K562 (cell line): ENCODE measurements at regions not wholly inside any gene's neighbourhood (a gene's known extent, or its start where the extent isn't known, plus 50 kb on each side); places are given as distances from the start of the nearest gene placed in this dataset.

Experiments used
- ATAC-seq: fragments of 200-7000 bp; cut with Tn5 transposase; 3 replicates; pipeline ENCODE4 v1.9.1; 2020; ENCODE audit warnings: moderate library complexity
- BruUV-seq: library from RNA; stranded (reverse); fragments of 400-500 nt; replicated peaks from 2 replicates; lab custom pipeline; 2021; lab: Mats Ljungman, UMichigan
- CTCF ChIA-PET: fragments of 300-600 bp; formaldehyde crosslinking; extraction: SDS; loops from one replicate; lab custom pipeline; 2021; ENCODE audit warnings: low intra/inter-chr PET ratio; lab: Yijun Ruan, JAX
- POLR2A ChIA-PET: fragments of 300-600, 350-650 bp; sonication (Branson Sonifier 250); formaldehyde crosslinking; extraction: SDS; loops from one replicate; lab custom pipeline; 2021; ENCODE audit warnings: antibody characterized with exemption, inconsistent platforms; lab: Yijun Ruan, JAX
- DNase-seq, 4 experiments: peaks; one replicate each; pipeline versions ENCODE4 v3.0.0 to v3.0.0-alpha.2; 2011 to 2018; ENCODE audit warnings: low spot score in 3 of 4, mixed read lengths in 3 of 4; ENCODE audit errors: extremely low read depth in 1 of 4
- FAIRE-seq: peaks from 2 replicates; lab custom pipeline; 2011; peaks lifted over from hg19 to GRCh38; lab: Jason Lieb, UNC
- H2AFZ ChIP-seq: 2 replicates; pipeline ENCODE4 v1.6.0; 2011; ENCODE audit warnings: low read depth, low read length, control low read depth, inconsistent platforms
- H3K27ac ChIP-seq: fragments of 200-600 bp; 3 replicates; pipeline ENCODE4 v1.8.0; 2011; ENCODE audit warnings: low read depth, mild to moderate bottlenecking, control low read depth, inconsistent platforms, low read length, moderate library complexity, mixed read lengths; ENCODE audit errors: extremely low read depth
- H3K27me3 ChIP-seq, 2 experiments: fragments of 300-600 bp in 1 of 2; 2 replicates in 1 of 2; 3 replicates in 1 of 2; pipeline versions ENCODE4 v1.6.0 to v1.8.0; 2011; ENCODE audit warnings: inconsistent platforms in 2 of 2, low read length in 2 of 2, mild to moderate bottlenecking in 1 of 2, mixed read lengths in 1 of 2, moderate library complexity in 1 of 2; ENCODE audit not compliant: control insufficient read depth in 2 of 2, insufficient read depth in 2 of 2
- H3K36me3 ChIP-seq: fragments of 300-600 bp; 3 replicates; pipeline ENCODE4 v1.8.0; 2011; ENCODE audit warnings: mild to moderate bottlenecking, low read length, inconsistent platforms; ENCODE audit not compliant: control insufficient read depth, insufficient read depth
- H3K4me1 ChIP-seq, 2 experiments: fragments of 200-600 bp in 1 of 2; replicated peaks in 1 of 2; 2 replicates in 1 of 2; 3 replicates in 1 of 2; pipeline versions ENCODE4 v1.5.1 to v1.8.0; 2011; ENCODE audit warnings: inconsistent platforms in 2 of 2, low read length in 2 of 2, mild to moderate bottlenecking in 1 of 2, mixed read lengths in 1 of 2, moderate library complexity in 1 of 2; ENCODE audit not compliant: control insufficient read depth in 2 of 2, insufficient read depth in 2 of 2
- H3K4me2 ChIP-seq: 2 replicates; pipeline ENCODE4 v1.6.1; 2011; ENCODE audit warnings: low read length, control low read depth, inconsistent platforms, mixed read lengths; ENCODE audit not compliant: insufficient read depth
- H3K4me3 ChIP-seq: fragments of 200-600 bp; sonication (generic), shearing (Covaris generic); 2 replicates; pipeline ENCODE4 v1.5.1; 2016; ENCODE audit warnings: control low read depth, inconsistent platforms
- H3K79me2 ChIP-seq: fragments of 200-600 bp; 3 replicates; pipeline ENCODE4 v1.8.0; 2011; ENCODE audit warnings: low read length, inconsistent platforms; ENCODE audit not compliant: control insufficient read depth, insufficient read depth
- H3K9ac ChIP-seq, 2 experiments: 2 replicates each; pipeline versions ENCODE4 v1.6.0 to v1.6.1; 2011; ENCODE audit warnings: low read depth in 2 of 2, low read length in 2 of 2, control low read depth in 1 of 2, inconsistent platforms in 1 of 2, mild to moderate bottlenecking in 1 of 2, mixed read lengths in 1 of 2; ENCODE audit not compliant: insufficient read depth in 1 of 2
- H3K9me1 ChIP-seq: one replicate; pipeline ENCODE4 v1.6.0; 2011; ENCODE audit warnings: inconsistent platforms, mild to moderate bottlenecking, low read length, moderate library complexity; ENCODE audit not compliant: control insufficient read depth, insufficient read depth
- H3K9me3 ChIP-seq: replicated peaks from 2 replicates; pipeline ENCODE4 v1.5.1; 2011; ENCODE audit warnings: low read depth, low read length, inconsistent platforms; ENCODE audit not compliant: control insufficient read depth, insufficient read depth
- H4K20me1 ChIP-seq: replicated peaks from 2 replicates; pipeline ENCODE4 v1.6.1; 2011; ENCODE audit warnings: low read length, inconsistent platforms, mixed read lengths; ENCODE audit not compliant: control insufficient read depth, insufficient read depth
- PHTF2 ChIP-seq: fragments of 250-450 bp; sonication (Bioruptor Pico); IDR thresholded peaks from 2 replicates; pipeline ENCODE4 v1.5.0; 2021; ENCODE audit warnings: mild to moderate bottlenecking
- PRPF4 ChIP-seq: fragments of 200-400 bp; formaldehyde crosslinking; IDR thresholded peaks from one replicate; pipeline ENCODE4 v1.6.1; 2017; ENCODE audit warnings: low read length, low read depth, mild to moderate bottlenecking; ENCODE audit not compliant: insufficient read depth, poor library complexity, severe bottlenecking
- ZNF75A ChIP-seq: fragments of 450-650 bp; formaldehyde crosslinking; IDR thresholded peaks from 2 replicates; pipeline ENCODE4 v1.4.0; 2020; ENCODE audit warnings: mild to moderate bottlenecking
- WGBS: fragments of 100-300 bp; shearing (Covaris generic); methylation state at CpG from one replicate; pipeline ENCODE4 v1.1.6; 2016; ENCODE audit warnings: low coverage, mixed read lengths; ENCODE audit not compliant: insufficient coverage; ENCODE audit errors: missing lambda C conversion rate; 5-methylcytosine and 5-hydroxymethylcytosine counted together
- in situ Hi-C: fragments of 300-500 bp; cut with MboI; formaldehyde crosslinking; loops from 4 replicates; pipeline ENCODE4 v1.15.0; 2018; ENCODE audit warnings: inconsistent platforms, mixed read lengths
- intact Hi-C: fragments of 100-400 bp; cut with micrococcal nuclease; formaldehyde crosslinking; loops from 2 replicates; pipeline ENCODE4 v1.14.2; 2022

DNA sequence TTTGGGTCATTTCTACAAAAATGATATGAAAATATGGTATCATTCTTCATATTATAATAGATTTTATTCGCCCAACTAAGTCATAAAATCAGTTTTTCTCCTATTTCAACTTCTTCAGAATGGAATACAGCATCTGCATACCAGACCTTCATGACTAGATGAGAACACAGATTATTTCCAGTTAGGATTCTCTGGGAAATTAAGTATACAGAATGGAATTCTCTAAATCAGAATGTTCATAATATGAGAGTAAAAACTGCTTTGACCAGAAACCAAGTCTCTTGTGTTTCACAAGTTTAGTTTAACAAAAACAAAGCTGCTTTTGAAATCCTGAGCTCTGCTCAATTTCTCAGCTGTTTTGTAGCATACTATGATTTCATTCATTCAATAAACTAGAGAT lies 160.3 kb upstream of the SEMA3A start:
- H3K9me3 ChIP-seq: no peaks in the 10 kb centered on the region
- no TSS peak for BruUV-seq
- TF ChIP-seq ZNF75A (CRISPR knock-in tag): no peak
- no peak for ATAC-seq
- no peak overlapping the region for H3K4me3 ChIP-seq
- no peak overlapping the region for H3K9ac ChIP-seq
- no peaks in the 10 kb centered on the region for H3K36me3 ChIP-seq
- no peaks in the 10 kb centered on the region for H3K27me3 ChIP-seq
- no peak overlapping the region for H3K27ac ChIP-seq
- POLR2A ChIA-PET: no interaction called here
- no peak overlapping the region for H2AFZ ChIP-seq
- H3K4me1 ChIP-seq: no peaks in the 10 kb centered on the region
- H3K4me2 ChIP-seq: no peak overlapping the region
- H3K9me1 ChIP-seq: no peaks in the 10 kb centered on the region
- WGBS: 0% methylated on average over 1 of the region's 1 CpG
- DNase-seq: no peak
- intact Hi-C loops (no loop called here), in situ Hi-C loops (no loop called here)
- no peaks in the 10 kb centered on the region for H3K79me2 ChIP-seq
- no peak for FAIRE-seq
- H4K20me1 ChIP-seq: no peaks in the 10 kb centered on the region
- CTCF ChIA-PET: no interaction called here

DNA sequence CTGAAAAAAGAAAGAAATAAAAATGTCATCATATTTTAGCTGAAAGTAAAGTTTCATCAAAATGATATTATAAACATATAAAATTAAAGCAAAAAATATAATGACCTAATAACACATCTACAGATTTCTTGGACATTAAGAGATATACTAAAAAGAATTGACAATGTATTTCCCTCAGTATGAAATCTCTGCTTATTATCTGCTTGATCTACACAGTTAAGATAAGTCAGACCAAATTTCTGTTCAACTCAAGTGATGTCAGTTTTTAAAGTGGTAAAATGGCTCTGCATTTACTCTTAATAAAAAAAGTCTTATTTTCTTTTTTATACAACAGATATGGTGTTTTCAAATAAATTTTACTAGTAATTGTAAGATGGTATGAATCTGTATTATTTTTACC lies 159.4 kb upstream of the SEMA3A start:
- Histone ChIP-seq H3K9me3 (no peaks in the 10 kb centered on the region), H3K79me2 (no peaks in the 10 kb centered on the region), H3K4me3 (no peak overlapping the region), H3K4me1 (no peaks in the 10 kb centered on the region), H3K9ac (no peak overlapping the region), H3K9me1 (no peaks in the 10 kb centered on the region), H2AFZ (no peak overlapping the region), H3K27me3 (no peaks in the 10 kb centered on the region), H3K36me3 (no peaks in the 10 kb centered on the region), H3K4me2 (no peak overlapping the region), H3K27ac (no peak overlapping the region), H4K20me1 (no peaks in the 10 kb centered on the region)
- CTCF ChIA-PET: no interaction called here
- POLR2A ChIA-PET: no interaction called here
- no TSS peak for BruUV-seq
- DNase-seq (no peak), FAIRE-seq (no peak), ATAC-seq (no peak)
- in situ Hi-C loops (no loop called here), intact Hi-C loops (no loop called here)
- no peak for TF ChIP-seq PHTF2 (CRISPR knock-in tag)
- no peak for TF ChIP-seq PRPF4
